ENCODE measurements at regions not wholly inside any gene's neighbourhood (a gene's known extent, or its start where the extent isn't known, plus 50 kb on each side); places are given as distances from the start of the nearest gene placed in this dataset.

DNA sequence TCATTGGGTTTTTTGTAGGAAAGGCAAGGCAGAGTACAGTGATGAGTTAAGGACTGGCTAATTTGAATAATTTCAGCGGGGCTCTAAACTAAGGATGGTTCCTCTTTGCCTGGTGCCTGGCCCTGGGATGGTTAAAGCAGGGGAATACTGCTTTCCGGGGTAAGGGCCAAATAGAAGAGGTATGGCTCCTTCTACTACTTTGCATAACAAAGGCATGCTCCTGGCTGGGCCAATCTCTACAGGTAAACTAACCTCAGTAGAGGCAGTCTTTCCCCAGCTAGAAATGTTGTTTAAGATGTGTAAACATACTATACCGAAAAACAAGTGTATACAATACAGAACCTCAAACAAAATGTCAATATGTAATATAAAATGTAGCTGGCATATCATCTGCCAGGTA is 1239.0 kb downstream of the SLC16A7 start:
- TF ChIP-seq POLR2A (IDR thresholded peaks at IDR 0.05): no peak
- TF ChIP-seq CTCF (IDR thresholded peaks at IDR 0.05): no peak
- DNase-seq (ENCODE audit: low spot score in 2 of 2): no peak
- no peak overlapping the region for H3K4me3 ChIP-seq (ENCODE audit: low read depth, poor library complexity, severe bottlenecking)
- 88 to 90% methylated on average over 3 of the region's 3 CpGs for WGBS, 2 donors
- intact Hi-C loops (cut with DNase I; ENCODE audit: low total_unique reads): no loop called here

DNA sequence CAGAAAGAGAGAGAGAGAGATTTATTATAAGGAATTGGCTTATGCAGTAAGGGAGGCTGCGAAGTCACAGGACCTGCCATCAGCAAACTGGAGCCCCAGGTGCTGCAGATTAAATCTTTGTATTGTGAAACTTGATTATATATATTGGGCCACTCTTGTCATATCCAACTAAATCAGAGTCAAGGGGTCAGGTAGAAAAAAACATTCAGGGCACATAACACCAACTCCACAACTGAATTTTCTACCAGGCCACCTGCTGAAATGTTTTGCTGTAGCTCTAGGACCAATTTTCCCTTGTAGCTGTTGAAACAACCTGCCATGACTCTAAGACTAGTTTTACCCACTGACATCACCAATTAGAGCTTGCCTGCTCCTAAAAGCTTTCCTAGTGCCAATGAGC is 1240.8 kb downstream of the SLC16A7 start:
- no peak overlapping the region for H3K4me3 ChIP-seq (ENCODE audit: low read depth, poor library complexity, severe bottlenecking)
- 88 to 90% methylated on average over 1 of the region's 1 CpG for WGBS, 2 donors
- intact Hi-C loops (cut with DNase I; ENCODE audit: low total_unique reads): no loop called here
- no peak for TF ChIP-seq POLR2A (IDR thresholded peaks at IDR 0.05)
- no peak for TF ChIP-seq CTCF (IDR thresholded peaks at IDR 0.05)
- DNase-seq (ENCODE audit: low spot score in 2 of 2): no peak

DNA sequence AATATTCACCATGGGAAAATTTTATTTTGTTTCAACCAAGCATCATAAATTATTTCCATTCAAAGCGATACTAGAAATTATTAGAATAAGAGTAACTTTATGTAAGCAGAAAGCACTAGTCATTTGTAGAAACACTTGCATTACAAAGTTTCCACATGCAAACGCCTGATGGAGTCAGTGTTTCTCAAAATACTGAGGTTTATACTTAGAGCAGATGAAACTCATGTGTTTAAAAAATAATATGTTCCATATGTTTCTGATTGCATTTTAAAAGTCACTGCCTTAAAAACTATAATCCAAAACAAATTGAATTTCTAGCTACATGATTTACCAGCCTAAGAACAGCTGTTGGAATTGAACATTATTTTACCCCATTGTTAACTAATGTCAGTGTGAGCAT is 1246.4 kb downstream of the SLC16A7 start:
- intact Hi-C loops (cut with DNase I; ENCODE audit: low total_unique reads): no loop called here
- H3K4me3 ChIP-seq (ENCODE audit: low read depth, poor library complexity, severe bottlenecking): no peak overlapping the region
- TF ChIP-seq POLR2A (IDR thresholded peaks at IDR 0.05) (no peak), CTCF (IDR thresholded peaks at IDR 0.05) (no peak)
- whole genome bisulfite sequencing, 2 donors: 50 to 56% methylated on average over 2 of the region's 2 CpGs
- no peak for DNase-seq (ENCODE audit: low spot score in 2 of 2)

- H3K4me3 ChIP-seq (ENCODE audit: low read depth, poor library complexity, severe bottlenecking): no peak overlapping the region
- intact Hi-C loops (cut with DNase I; ENCODE audit: low total_unique reads): no loop called here
- DNase-seq (ENCODE audit: low spot score in 2 of 2): no peak
- TF ChIP-seq CTCF (IDR thresholded peaks at IDR 0.05): no peak
- no peak for TF ChIP-seq POLR2A (IDR thresholded peaks at IDR 0.05)
Measured at GRCh38 chr12:60844101-60844500, 1248.3 kb downstream of the SLC16A7 start.

- TF ChIP-seq CTCF (IDR thresholded peaks at IDR 0.05) (no peak), POLR2A (IDR thresholded peaks at IDR 0.05) (no peak)
- intact Hi-C loops (cut with DNase I; ENCODE audit: low total_unique reads): no loop called here
- no peak for DNase-seq (ENCODE audit: low spot score in 2 of 2)
- WGBS, 2 donors: 80 to 86% methylated on average over 1 of the region's 1 CpG
- H3K4me3 ChIP-seq (ENCODE audit: low read depth, poor library complexity, severe bottlenecking): no peak overlapping the region
Measured at GRCh38 chr12:60844875-60845274, 1249.0 kb downstream of the SLC16A7 start.

DNA sequence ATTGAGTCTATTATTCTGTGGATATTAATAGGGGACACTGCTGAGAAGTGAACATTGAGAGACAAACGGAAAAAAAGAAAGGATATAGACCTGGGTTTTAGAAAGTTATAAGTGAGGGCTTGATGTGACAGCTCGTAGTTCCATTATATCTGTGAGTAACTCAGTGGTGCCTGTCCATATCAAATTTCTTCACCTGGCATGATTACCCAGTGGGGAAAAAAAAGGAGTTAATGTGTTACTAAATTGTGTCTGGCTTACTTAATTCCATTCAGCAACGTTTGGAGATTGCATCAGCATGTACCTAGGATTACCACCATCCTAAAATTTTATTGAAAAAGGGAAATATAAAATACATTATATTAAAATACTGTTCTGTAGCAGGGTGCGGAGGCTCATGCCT is 1249.9 kb downstream of the SLC16A7 start:
- 73 to 74% methylated on average over 4 of the region's 4 CpGs for WGBS, 2 donors

More for the DNA sequence above, 1249.9 kb downstream of the SLC16A7 start:
- no peak for DNase-seq (ENCODE audit: low spot score in 2 of 2)
- intact Hi-C loops (cut with DNase I; ENCODE audit: low total_unique reads): no loop called here
- H3K4me3 ChIP-seq (ENCODE audit: low read depth, poor library complexity, severe bottlenecking): no peak overlapping the region
- TF ChIP-seq CTCF (IDR thresholded peaks at IDR 0.05) (no peak), POLR2A (IDR thresholded peaks at IDR 0.05) (no peak)
